ENCODE measurements at regions not wholly inside any gene's neighbourhood (a gene's known extent, or its start where the extent isn't known, plus 50 kb on each side); places are given as distances from the start of the nearest gene placed in this dataset.

DNA sequence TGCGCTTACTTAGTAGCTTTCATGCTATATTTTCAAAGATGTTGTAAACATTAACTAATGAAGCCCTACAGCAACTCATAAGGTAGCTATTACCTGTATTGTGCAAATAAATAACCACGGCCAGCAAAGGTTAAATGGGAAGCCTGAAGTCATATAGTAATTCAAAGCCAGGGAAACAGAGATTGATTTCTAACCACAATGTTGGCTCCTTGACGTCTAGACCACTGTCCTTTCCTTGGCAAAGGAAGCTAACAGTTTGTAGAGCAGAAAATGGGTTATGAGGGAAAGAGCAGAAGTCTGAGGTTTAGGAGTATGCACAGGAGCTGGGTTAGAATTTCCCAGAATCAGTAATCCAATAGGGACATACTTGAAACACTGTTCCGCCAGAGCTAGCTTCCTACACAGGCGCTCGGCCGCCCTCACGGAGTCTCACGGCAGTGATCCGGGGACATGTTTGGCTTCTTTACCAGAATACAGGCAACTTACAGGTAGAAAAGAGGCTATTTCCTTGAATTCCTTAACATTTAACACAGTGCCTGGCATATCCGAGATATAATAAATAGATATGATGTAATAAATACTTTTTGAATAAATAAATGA is 298.8 kb upstream of the LYPLAL1 start:
- ChIA-PET CTCF (no interaction called here), POLR2A (no interaction called here)
- TF ChIP-seq, protein P1, sequence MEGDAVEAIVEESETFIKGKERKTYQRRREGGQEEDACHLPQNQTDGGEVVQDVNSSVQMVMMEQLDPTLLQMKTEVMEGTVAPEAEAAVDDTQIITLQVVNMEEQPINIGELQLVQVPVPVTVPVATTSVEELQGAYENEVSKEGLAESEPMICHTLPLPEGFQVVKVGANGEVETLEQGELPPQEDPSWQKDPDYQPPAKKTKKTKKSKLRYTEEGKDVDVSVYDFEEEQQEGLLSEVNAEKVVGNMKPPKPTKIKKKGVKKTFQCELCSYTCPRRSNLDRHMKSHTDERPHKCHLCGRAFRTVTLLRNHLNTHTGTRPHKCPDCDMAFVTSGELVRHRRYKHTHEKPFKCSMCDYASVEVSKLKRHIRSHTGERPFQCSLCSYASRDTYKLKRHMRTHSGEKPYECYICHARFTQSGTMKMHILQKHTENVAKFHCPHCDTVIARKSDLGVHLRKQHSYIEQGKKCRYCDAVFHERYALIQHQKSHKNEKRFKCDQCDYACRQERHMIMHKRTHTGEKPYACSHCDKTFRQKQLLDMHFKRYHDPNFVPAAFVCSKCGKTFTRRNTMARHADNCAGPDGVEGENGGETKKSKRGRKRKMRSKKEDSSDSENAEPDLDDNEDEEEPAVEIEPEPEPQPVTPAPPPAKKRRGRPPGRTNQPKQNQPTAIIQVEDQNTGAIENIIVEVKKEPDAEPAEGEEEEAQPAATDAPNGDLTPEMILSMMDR (IDR thresholded peaks at IDR 0.05; ENCODE audit: control extremely low read depth, extremely low read depth, low read depth, missing control alignments) = no peak
- DNase-seq (ENCODE audit: extremely low spot score) = no peak

GRCh38 chr1:218878369-218878768 is 295.3 kb upstream of the LYPLAL1 start:
- POLR2A ChIA-PET = no interaction called here
- DNase-seq (ENCODE audit: extremely low spot score) = no peak
- CTCF ChIA-PET = interaction anchor here (0.7 to 1.7 kb wide), 2 partner anchors 9 to 10 kb away, joined by 3 to 6 read pairs; no protein-coding TSS in a partner anchor
- TF ChIP-seq, protein P1 (IDR thresholded peaks at IDR 0.05; ENCODE audit: control extremely low read depth, extremely low read depth, low read depth, missing control alignments) = no peak

DNA sequence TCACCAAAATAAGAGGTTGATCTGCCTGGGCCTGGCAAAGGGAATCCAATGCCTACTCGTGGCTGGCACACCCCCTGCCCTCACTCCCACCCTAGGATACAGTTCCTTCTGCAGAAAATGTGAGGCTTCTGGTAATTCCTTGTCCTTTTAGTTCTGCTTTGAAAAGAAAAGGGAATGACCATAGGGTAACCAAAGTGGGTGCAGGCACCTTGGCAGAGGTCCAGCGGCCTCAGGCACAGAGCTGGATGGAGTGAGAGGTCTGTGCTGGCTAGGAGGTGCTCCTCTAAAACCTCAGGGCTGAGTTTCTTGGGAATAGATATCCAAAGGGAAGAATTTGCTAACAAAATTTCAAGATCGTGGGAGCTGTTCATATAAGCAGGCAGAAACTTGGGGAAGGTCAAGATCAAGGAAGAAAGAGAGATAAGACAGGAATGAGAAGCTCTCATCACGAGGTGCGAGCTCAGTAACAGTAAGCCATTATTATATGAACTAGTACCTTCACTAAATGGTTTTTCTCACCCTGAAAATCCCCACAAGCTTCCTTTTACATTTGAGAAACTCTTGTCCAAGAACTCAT is 293.1 kb upstream of the LYPLAL1 start:
- TF ChIP-seq, protein P1 (IDR thresholded peaks at IDR 0.05; ENCODE audit: control extremely low read depth, extremely low read depth, low read depth, missing control alignments) = no peak
- DNase-seq (ENCODE audit: extremely low spot score) = no peak
- POLR2A ChIA-PET = no interaction called here
- CTCF ChIA-PET = interaction anchor here (1.2 kb wide), 1 partner anchor 11 kb away, joined by 3 read pairs; no protein-coding TSS in a partner anchor

- DNase-seq (ENCODE audit: extremely low spot score) = no peak
- TF ChIP-seq, protein P1 (IDR thresholded peaks at IDR 0.05; ENCODE audit: control extremely low read depth, extremely low read depth, low read depth, missing control alignments) = no peak
- POLR2A ChIA-PET = no interaction called here
- CTCF ChIA-PET = no interaction called here
These were observed 291.2 kb upstream of the LYPLAL1 start for GRCh38 chr1:218882454-218882853.

DNA sequence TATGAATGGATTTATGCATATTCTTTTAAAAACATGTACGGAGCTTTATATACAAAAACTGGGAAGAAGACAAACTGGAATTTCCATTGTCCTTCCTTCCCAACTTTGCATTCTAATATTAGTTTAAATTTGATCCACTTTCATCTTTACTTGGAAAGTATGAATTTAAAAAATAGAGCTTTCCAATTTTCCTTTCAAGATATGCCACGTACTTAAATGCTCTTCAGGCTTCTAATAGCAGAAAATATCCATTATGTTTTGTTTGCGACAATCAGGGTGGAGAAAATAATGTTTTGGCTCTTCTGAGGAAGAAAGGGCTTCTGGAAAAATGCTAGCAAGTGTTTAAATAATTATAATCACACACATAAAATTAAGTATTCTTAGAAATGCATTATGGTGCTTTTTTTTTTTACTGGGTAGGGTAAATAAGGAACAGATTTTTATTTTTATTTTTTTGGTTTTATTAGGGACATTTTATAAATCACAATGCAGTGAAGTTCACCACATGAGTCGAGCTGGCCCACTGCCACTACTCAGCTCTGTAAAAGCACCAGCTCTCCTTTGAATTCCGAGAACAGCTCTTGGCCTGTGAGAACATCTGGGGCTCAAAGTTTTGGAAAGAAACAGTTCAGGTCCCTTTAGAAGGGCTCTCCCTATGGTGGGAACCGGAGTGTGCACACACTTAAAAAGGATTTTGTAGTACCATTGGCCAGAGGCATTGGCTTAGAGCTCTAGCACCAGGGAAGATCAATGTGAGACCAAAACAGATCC is 287.4 kb upstream of the LYPLAL1 start:
- TF ChIP-seq, protein P1 (IDR thresholded peaks at IDR 0.05; ENCODE audit: control extremely low read depth, extremely low read depth, low read depth, missing control alignments) = no peak
- no peak for DNase-seq (ENCODE audit: extremely low spot score)
- CTCF ChIA-PET = interaction anchor here (1.4 to 2.0 kb wide), 3 partner anchors 9 to 223 kb away, joined by 3 to 7 read pairs (median 4); no protein-coding TSS in a partner anchor
- POLR2A ChIA-PET = no interaction called here

GRCh38 chr1:218887141-218887925 is 286.3 kb upstream of the LYPLAL1 start:
- CTCF ChIA-PET = interaction anchor here (1.1 to 1.4 kb wide), 2 partner anchors 9 to 222 kb away, joined by 3 read pairs; no protein-coding TSS in a partner anchor
- POLR2A ChIA-PET = no interaction called here
- TF ChIP-seq, protein P1 (IDR thresholded peaks at IDR 0.05; ENCODE audit: control extremely low read depth, extremely low read depth, low read depth, missing control alignments) = no peak
- no peak for DNase-seq (ENCODE audit: extremely low spot score)

Measured in GM10248 (cell line).